ENCODE measurements at regions not wholly inside any gene's neighbourhood (a gene's known extent, or its start where the extent isn't known, plus 50 kb on each side); places are given as distances from the start of the nearest gene placed in this dataset.
"Not testable (repeated sequence)": the region's sequence is repeated elsewhere in the genome, so short reads cannot be mapped to it uniquely, and the experiment has no call there.

DNA sequence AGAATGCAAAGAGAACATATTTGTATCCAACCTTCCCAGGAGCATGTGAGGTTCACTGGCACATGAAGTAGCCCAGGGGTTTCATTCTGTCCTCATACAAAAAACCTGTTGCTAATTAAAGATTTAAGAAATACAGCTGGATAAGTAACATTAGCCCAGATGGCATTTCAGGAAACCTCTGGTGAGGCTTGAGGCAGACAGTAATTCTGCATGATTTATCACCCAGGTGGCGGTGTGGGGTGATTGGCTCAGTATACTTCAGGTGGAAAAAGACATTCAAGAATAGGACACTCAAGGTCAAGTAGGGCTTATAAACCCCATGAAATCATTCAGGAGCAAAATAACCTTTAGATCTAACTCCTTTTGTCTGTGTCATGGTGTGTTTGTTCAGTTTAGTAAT, 237.4 kb downstream of the RNF144A start:
- Histone ChIP-seq H3K9ac (ENCODE audit: low read depth, low read length) (no peak overlapping the region), H3K4me3 (ENCODE audit: low read depth, low read length) (no peak overlapping the region), H3K27me3 (ENCODE audit: control insufficient read depth, insufficient read depth, low read length) (no peaks in the 10 kb centered on the region), H3K4me1 (ENCODE audit: control insufficient read depth, insufficient read depth, low read length) (no peaks in the 10 kb centered on the region), H3K36me3 (ENCODE audit: control insufficient read depth, insufficient read depth, low read length) (no peaks in the 10 kb centered on the region), H3K9me3 (ENCODE audit: control insufficient read depth, insufficient read depth, low read length) (no peaks in the 10 kb centered on the region)

DNA sequence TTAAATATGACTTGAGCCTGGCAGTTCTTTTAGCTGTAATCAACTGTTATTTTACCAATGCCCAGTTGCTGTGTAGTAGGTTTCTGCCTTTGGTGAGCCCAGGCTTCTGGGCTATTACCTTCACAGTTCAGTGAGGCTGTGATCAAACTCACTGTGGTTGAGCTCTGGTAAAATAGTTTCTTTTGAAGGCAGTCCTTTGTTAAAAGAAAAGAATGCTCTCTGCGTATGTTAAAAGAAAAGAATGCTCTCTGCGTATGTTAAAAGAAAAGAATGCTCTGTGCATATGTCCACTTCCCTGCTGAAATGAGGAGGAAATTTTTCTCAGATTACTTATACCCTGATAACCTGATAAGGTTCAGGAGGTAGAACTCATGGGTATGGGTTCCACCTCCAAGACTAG, 244.3 kb downstream of the RNF144A start:
- H3K9ac ChIP-seq (ENCODE audit: low read depth, low read length): no peak overlapping the region
- no peaks in the 10 kb centered on the region for H3K27me3 ChIP-seq (ENCODE audit: control insufficient read depth, insufficient read depth, low read length)

DNA sequence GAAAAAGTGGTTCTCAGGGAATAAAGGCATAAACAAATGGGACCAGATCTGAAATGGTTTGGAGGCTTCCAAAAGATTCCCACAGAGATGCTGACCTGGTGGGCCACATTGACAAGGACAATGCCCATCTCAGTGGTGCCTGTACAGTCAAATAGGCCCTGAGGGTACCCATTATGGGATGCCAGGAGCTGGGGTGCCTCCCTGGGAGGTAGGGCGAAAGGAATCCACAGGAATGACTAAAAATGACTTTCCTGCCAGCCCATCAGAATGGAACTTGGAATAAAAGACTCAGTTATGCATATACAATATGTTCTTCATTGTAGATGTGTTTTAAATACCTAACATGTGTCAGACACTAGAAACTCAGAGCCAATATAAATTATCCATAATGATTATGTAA, 248.5 kb downstream of the RNF144A start:
- H3K4me3 ChIP-seq (ENCODE audit: low read depth, low read length): no peak overlapping the region
- H3K9me3 ChIP-seq (ENCODE audit: control insufficient read depth, insufficient read depth, low read length): no peaks in the 10 kb centered on the region
- H3K9ac ChIP-seq (ENCODE audit: low read depth, low read length): no peak overlapping the region
- no peaks in the 10 kb centered on the region for H3K27me3 ChIP-seq (ENCODE audit: control insufficient read depth, insufficient read depth, low read length)
- no peaks in the 10 kb centered on the region for H3K4me1 ChIP-seq (ENCODE audit: control insufficient read depth, insufficient read depth, low read length)
- no peaks in the 10 kb centered on the region for H3K36me3 ChIP-seq (ENCODE audit: control insufficient read depth, insufficient read depth, low read length)

More for the DNA sequence above, 244.3 kb downstream of the RNF144A start:
- no peaks in the 10 kb centered on the region for H3K9me3 ChIP-seq (ENCODE audit: control insufficient read depth, insufficient read depth, low read length)
- no peak overlapping the region for H3K4me3 ChIP-seq (ENCODE audit: low read depth, low read length)
- no peaks in the 10 kb centered on the region for H3K4me1 ChIP-seq (ENCODE audit: control insufficient read depth, insufficient read depth, low read length)
- no peaks in the 10 kb centered on the region for H3K36me3 ChIP-seq (ENCODE audit: control insufficient read depth, insufficient read depth, low read length)

DNA sequence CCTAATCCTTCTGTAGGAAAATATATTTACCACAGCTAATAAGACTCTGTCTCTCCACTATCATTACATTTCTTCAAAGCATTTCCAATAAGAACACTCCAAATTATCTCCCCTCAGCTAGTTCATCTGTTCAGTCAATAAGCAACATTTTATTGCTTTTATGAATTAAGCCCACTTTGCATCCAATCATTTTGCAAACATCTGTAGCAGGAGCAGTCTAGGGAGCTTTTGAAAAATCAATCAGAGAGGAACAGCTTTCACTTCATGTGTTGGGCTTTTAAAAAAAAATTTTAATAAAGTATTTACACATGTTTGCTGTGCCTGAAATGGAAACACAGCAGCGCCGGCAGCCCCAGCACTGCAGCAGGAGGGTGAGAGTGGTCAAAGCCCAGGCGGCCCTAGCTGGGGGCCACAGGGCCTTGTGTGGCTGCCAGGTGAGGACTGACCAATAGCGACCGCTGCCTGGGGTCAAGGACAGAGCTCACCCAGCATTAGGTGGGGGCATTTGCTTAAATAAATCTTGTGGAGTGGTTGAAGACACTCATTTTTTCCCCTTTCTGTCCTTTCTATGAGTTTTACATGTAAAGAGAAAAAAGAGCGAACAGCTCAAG, 250.7 kb downstream of the RNF144A start:
- Histone ChIP-seq H3K9me3 (ENCODE audit: control insufficient read depth, insufficient read depth, low read length) (no peaks in the 10 kb centered on the region), H3K9ac (ENCODE audit: low read depth, low read length) (no peak overlapping the region), H3K27me3 (ENCODE audit: control insufficient read depth, insufficient read depth, low read length) (no peaks in the 10 kb centered on the region)

DNA sequence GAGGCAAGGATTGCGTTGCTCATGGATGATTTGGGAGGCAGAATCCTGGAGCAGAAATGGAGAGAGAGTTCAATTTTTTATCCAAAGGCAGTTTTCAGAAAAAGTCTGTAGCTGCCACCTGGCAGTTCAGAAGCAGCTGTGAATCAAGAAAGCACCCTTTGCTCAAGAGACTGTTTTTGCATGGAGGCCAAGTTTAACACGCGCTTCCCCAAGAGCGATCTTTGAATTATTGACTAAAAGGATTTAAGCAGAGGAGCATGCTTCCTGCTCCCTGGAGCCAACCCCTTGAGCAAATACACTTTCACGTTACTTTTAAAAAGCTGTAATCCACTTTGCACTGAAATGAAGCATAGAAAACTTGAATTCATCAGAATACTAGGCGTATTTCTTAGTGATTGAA, 252.4 kb downstream of the RNF144A start:
- H3K9ac ChIP-seq (ENCODE audit: low read depth, low read length): no peak overlapping the region
- no peaks in the 10 kb centered on the region for H3K36me3 ChIP-seq (ENCODE audit: control insufficient read depth, insufficient read depth, low read length)
- no peaks in the 10 kb centered on the region for H3K9me3 ChIP-seq (ENCODE audit: control insufficient read depth, insufficient read depth, low read length)
- no peaks in the 10 kb centered on the region for H3K27me3 ChIP-seq (ENCODE audit: control insufficient read depth, insufficient read depth, low read length)
- H3K4me1 ChIP-seq (ENCODE audit: control insufficient read depth, insufficient read depth, low read length): no peaks in the 10 kb centered on the region
- no peak overlapping the region for H3K4me3 ChIP-seq (ENCODE audit: low read depth, low read length)

More for the DNA sequence above, 250.7 kb downstream of the RNF144A start:
- Histone ChIP-seq H3K36me3 (ENCODE audit: control insufficient read depth, insufficient read depth, low read length) (no peaks in the 10 kb centered on the region), H3K4me1 (ENCODE audit: control insufficient read depth, insufficient read depth, low read length) (no peaks in the 10 kb centered on the region), H3K4me3 (ENCODE audit: low read depth, low read length) (no peak overlapping the region)

DNA sequence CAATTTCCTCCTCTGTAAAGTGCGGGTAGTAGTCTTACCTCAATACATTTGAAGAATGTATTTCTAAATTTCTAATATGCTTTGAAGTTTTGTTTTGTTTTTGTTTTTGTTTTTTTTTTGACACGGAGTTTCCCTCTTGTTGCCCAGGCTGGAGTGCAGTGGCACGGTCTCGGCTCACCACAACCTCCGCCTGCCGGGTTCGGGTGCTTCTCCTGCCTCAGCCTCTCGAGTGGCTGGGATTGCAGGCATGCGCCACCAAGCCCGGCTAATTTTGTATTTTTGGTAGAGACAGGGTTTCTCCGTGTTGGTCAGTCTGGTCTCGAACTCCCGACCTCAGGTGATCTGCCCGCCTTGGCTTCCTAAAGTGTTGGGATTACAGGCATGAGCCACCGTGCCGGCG, 261.8 kb downstream of the RNF144A start:
- not testable (repeated sequence) for H3K27me3 ChIP-seq (ENCODE audit: control insufficient read depth, insufficient read depth, low read length); H3K36me3 ChIP-seq (ENCODE audit: control insufficient read depth, insufficient read depth, low read length); H3K4me3 ChIP-seq (ENCODE audit: low read depth, low read length); H3K4me1 ChIP-seq (ENCODE audit: control insufficient read depth, insufficient read depth, low read length); H3K9me3 ChIP-seq (ENCODE audit: control insufficient read depth, insufficient read depth, low read length); H3K9ac ChIP-seq (ENCODE audit: low read depth, low read length)

DNA sequence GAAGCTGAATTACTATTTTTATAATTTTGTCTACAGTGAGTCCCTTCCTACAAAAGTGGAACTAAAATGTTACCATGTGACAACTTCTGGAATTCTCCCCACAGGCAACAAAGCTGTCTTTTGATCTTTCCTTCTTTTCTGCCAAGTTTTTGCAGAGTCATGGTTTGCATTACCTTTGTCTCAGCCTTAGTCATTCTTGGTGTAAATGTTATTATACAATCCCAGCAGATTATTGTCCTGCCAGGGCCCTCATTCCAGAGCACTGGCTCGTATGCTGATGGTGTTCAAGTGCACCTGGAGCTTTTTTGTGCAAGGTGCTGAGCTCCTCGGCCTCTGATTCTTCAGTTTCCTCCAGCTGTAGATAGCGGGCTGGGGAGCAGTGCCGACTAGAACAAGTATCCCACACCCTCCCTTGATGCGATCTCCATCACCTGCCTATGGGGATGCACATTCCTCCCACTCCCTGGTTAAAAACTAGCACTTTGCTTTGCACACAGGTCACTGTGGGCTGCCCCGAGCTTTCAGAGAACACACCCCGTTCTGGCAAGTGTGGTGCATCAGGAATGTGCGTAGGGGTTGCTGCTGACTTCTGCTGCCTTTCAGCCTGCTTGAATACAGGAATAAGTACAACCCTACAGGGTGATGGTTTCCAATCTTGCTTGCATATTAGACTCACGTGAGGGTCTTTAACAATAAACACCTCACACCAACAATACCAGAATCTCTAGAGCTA, 263.6 kb downstream of the RNF144A start:
- Histone ChIP-seq H3K27me3 (ENCODE audit: control insufficient read depth, insufficient read depth, low read length) (no peaks in the 10 kb centered on the region), H3K4me1 (ENCODE audit: control insufficient read depth, insufficient read depth, low read length) (no peaks in the 10 kb centered on the region), H3K36me3 (ENCODE audit: control insufficient read depth, insufficient read depth, low read length) (no peaks in the 10 kb centered on the region), H3K9ac (ENCODE audit: low read depth, low read length) (no peak overlapping the region), H3K4me3 (ENCODE audit: low read depth, low read length) (no peak overlapping the region), H3K9me3 (ENCODE audit: control insufficient read depth, insufficient read depth, low read length) (no peaks in the 10 kb centered on the region)

DNA sequence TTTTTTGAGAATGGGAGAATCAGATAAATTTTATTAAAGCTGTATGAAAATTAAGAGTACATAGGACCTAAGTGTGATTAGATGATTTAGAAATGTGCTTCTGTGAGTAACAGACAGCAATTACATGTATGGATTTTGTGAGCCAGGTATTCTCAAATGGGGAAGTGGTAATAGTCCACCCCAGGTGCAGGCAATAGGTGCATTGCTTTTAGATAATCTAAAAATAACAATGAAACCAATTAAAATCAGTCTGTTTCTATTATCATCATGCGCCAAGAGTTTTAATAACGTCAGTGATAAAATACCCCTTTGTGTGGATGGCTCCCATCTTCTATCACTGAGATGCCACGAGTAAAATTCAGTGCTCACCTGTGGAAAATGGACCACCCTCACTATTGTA, 265.3 kb downstream of the RNF144A start:
- Histone ChIP-seq H3K9me3 (ENCODE audit: control insufficient read depth, insufficient read depth, low read length) (no peaks in the 10 kb centered on the region), H3K4me3 (ENCODE audit: low read depth, low read length) (no peak overlapping the region), H3K27me3 (ENCODE audit: control insufficient read depth, insufficient read depth, low read length) (no peaks in the 10 kb centered on the region), H3K36me3 (ENCODE audit: control insufficient read depth, insufficient read depth, low read length) (no peaks in the 10 kb centered on the region), H3K9ac (ENCODE audit: low read depth, low read length) (no peak overlapping the region), H3K4me1 (ENCODE audit: control insufficient read depth, insufficient read depth, low read length) (no peaks in the 10 kb centered on the region)

DNA sequence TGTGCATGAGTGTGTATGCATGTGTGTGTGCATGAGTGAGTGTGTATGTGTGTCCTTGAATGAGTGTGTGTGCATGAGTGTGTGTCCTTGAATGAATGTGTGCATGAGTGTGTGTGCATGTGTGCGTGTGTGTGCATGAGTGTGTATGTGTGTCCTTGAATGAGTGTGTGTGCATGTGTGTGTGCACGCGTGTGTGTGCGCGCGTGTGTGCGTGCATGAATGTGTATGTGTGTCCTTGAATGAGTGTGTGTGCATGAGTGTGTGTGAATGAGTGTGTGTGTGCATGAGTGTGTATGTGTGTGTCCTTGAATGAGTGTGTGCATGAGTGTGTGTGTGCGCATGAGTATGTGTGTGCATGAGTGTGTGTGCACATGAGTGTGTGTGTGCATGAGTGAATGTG, 271.9 kb downstream of the RNF144A start:
- H3K36me3 ChIP-seq (ENCODE audit: control insufficient read depth, insufficient read depth, low read length): no peaks in the 10 kb centered on the region
- no peaks in the 10 kb centered on the region for H3K27me3 ChIP-seq (ENCODE audit: control insufficient read depth, insufficient read depth, low read length)
- no peak overlapping the region for H3K9ac ChIP-seq (ENCODE audit: low read depth, low read length)
- no peaks in the 10 kb centered on the region for H3K9me3 ChIP-seq (ENCODE audit: control insufficient read depth, insufficient read depth, low read length)
- H3K4me1 ChIP-seq (ENCODE audit: control insufficient read depth, insufficient read depth, low read length): peaks cover 4% of the 10 kb centered on the region
- H3K4me3 ChIP-seq (ENCODE audit: low read depth, low read length): no peak overlapping the region

DNA sequence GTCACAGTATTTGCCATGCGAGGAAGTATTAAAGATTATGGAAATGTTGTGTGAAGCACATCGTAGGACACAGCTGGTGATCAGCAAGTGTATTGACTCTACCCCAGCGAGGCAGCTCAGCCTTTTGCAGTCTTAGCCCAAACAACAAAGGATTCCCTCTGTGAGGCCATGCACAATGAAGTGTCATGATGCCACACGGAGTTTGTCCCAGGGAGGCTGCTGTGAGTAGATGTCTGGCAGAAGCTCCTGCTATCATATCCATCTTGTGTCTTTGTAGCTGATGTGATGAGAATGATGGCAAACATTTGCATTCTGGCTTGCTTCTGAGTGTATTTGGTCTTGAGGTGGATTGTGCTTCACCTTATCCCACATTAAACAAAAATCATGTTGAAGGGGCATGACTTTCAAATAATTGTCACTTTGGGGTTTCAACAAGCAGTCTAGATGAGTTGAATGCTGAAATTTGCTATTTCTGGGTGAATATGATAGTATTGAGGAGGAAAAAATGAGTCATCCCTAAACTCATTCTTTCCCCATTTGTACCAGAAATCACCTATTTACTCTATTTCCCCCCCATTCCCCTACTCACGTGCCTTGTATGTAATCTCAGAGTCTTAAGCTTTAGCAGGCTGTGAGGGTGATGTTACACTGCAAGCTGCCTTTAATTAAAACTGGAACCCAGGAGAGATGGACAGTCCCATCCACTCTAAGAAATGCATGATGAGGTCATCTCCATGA, 273.5 kb downstream of the RNF144A start:
- Histone ChIP-seq H3K9ac (ENCODE audit: low read depth, low read length) (no peak overlapping the region), H3K4me3 (ENCODE audit: low read depth, low read length) (no peak overlapping the region), H3K27me3 (ENCODE audit: control insufficient read depth, insufficient read depth, low read length) (no peaks in the 10 kb centered on the region), H3K4me1 (ENCODE audit: control insufficient read depth, insufficient read depth, low read length) (peaks cover 4% of the 10 kb centered on the region), H3K36me3 (ENCODE audit: control insufficient read depth, insufficient read depth, low read length) (no peaks in the 10 kb centered on the region), H3K9me3 (ENCODE audit: control insufficient read depth, insufficient read depth, low read length) (no peaks in the 10 kb centered on the region)

DNA sequence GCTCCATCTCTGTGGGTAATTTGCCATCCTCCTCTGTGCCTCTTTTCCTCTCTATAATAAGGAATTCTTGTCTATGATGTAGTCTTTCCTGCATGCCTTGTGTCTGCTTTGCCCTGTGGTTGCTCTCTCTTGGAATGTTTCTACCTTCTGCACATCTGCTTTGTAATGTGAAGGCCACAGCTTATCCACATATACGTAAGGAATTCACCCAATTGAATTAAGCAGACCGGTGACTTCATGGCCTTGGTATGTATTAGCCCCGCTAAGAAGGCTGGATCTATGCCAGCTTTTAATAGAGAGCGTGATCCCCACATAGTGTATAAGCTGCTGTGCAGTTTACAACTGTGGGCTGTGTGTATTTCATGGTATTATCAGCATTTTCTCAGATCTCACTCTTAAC, 274.7 kb downstream of the RNF144A start:
- no peaks in the 10 kb centered on the region for H3K9me3 ChIP-seq (ENCODE audit: control insufficient read depth, insufficient read depth, low read length)
- H3K27me3 ChIP-seq (ENCODE audit: control insufficient read depth, insufficient read depth, low read length): no peaks in the 10 kb centered on the region
- H3K4me3 ChIP-seq (ENCODE audit: low read depth, low read length): no peak overlapping the region
- H3K4me1 ChIP-seq (ENCODE audit: control insufficient read depth, insufficient read depth, low read length): peaks cover 4% of the 10 kb centered on the region
- no peaks in the 10 kb centered on the region for H3K36me3 ChIP-seq (ENCODE audit: control insufficient read depth, insufficient read depth, low read length)
- no peak overlapping the region for H3K9ac ChIP-seq (ENCODE audit: low read depth, low read length)

DNA sequence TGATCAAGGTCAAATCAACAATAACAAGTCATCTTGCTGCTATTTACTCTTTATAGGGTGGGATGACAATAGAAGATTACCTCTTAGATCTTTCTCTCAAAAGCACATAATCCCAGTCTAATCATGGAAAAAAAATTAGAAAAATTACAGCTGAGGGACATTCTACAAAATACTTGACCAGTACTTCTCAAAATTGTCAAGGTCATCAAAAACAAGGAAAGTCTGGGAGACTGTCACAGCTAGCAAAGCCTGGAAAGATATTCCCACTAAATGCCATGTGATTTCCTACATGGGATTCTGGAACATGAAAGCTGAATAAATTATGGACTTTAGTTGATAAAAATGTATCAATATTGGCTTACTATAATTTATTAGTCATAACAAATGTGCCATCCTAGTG, 276.2 kb downstream of the RNF144A start:
- no peak overlapping the region for H3K9ac ChIP-seq (ENCODE audit: low read depth, low read length)
- no peaks in the 10 kb centered on the region for H3K9me3 ChIP-seq (ENCODE audit: control insufficient read depth, insufficient read depth, low read length)
- H3K36me3 ChIP-seq (ENCODE audit: control insufficient read depth, insufficient read depth, low read length): no peaks in the 10 kb centered on the region
- no peak overlapping the region for H3K4me3 ChIP-seq (ENCODE audit: low read depth, low read length)
- peaks cover 4% of the 10 kb centered on the region for H3K4me1 ChIP-seq (ENCODE audit: control insufficient read depth, insufficient read depth, low read length)
- no peaks in the 10 kb centered on the region for H3K27me3 ChIP-seq (ENCODE audit: control insufficient read depth, insufficient read depth, low read length)
